ENCODE measurements at regions not wholly inside any gene's neighbourhood (a gene's known extent, or its start where the extent isn't known, plus 50 kb on each side); places are given as distances from the start of the nearest gene placed in this dataset.

DNA sequence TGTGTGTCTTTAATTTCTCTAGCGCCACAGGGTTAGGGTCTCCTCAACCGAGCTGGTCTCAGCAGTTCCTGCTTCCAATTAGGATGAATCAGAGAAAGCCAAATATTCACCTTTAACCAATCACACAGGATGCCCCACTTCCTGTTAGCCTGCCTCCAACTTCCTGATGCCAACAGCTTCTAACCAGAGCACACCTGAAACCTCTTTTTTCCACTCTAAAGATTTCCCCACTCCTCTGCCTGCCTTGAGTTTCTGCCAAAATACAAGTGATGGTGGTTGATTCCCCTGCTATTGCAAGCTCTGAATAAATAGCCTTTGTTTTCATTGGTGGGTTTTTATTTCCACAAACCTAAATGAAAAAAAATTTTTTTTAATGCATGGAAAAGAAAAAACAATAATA lies 144.7 kb upstream of the UST start:
- H3K4me3 ChIP-seq (ENCODE audit: control insufficient read depth, low read depth, low read length): no peak overlapping the region
- no peak for DNase-seq (ENCODE audit: low read depth)
- TF ChIP-seq, protein P1, sequence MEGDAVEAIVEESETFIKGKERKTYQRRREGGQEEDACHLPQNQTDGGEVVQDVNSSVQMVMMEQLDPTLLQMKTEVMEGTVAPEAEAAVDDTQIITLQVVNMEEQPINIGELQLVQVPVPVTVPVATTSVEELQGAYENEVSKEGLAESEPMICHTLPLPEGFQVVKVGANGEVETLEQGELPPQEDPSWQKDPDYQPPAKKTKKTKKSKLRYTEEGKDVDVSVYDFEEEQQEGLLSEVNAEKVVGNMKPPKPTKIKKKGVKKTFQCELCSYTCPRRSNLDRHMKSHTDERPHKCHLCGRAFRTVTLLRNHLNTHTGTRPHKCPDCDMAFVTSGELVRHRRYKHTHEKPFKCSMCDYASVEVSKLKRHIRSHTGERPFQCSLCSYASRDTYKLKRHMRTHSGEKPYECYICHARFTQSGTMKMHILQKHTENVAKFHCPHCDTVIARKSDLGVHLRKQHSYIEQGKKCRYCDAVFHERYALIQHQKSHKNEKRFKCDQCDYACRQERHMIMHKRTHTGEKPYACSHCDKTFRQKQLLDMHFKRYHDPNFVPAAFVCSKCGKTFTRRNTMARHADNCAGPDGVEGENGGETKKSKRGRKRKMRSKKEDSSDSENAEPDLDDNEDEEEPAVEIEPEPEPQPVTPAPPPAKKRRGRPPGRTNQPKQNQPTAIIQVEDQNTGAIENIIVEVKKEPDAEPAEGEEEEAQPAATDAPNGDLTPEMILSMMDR (conservative IDR thresholded peaks at IDR 0.05; ENCODE audit: control insufficient read depth, insufficient read depth, low read depth, low read length): no peak

DNA sequence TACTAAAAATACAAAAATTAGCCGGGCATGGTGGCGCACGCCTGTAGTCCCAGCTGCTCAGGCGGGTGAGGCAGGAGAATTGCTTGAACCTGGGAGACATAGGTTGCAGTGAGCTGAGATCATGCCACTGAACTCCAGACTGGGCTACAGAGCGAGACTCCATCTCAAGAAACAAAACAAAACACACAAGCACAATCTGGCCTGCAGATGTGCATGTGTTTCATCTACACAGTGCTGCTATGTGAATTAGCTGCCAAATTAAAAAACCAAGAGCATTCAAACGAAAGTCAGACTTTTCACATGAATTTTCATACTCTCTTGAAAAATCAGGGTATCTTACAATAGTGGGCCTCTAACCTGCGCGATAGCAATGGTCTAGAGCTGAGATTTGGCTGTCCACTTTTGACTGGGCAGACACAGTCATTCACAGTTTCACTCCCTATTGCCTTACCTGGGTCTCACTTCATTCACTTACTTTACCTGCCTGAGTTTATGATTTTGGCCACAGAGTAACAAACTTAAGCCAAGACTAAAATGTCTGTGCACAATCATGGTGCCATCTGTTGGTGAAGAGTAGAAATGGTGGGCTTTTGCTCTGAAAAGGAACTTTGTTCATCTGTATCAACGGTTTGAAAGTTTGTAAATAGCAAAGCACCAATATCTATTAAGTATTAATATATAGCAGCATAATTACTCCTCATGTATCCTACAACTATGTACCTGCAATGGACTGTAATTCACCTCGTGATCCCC lies 138.5 kb upstream of the UST start:
- TF ChIP-seq, protein P1 (conservative IDR thresholded peaks at IDR 0.05; ENCODE audit: control insufficient read depth, insufficient read depth, low read depth, low read length): peak; percentile 72
- no peak overlapping the region for H3K4me3 ChIP-seq (ENCODE audit: control insufficient read depth, low read depth, low read length)
- peak; percentile 41 for DNase-seq (ENCODE audit: low read depth)

DNA sequence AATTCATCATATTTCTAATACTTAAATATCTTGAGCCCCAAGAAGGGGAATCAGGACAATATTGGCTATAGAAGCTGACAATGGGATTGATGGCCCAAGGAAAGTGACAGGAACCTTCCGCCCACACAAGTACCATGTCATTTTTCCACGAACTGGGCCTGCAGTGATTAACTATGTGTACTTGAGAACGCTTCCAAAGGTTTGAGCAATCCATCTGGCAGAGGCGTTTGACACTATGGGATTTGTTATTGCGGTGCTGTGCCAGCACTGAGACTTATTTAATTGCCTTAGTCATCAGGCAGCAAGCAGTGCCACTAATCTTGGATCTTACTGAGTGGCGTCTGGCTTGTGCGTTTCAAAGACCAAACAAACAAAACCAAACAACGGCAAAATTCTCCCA lies 135.6 kb upstream of the UST start:
- peak; percentile 92 for DNase-seq (ENCODE audit: low read depth)
- no peak overlapping the region for H3K4me3 ChIP-seq (ENCODE audit: control insufficient read depth, low read depth, low read length)
- TF ChIP-seq, protein P1 (conservative IDR thresholded peaks at IDR 0.05; ENCODE audit: control insufficient read depth, insufficient read depth, low read depth, low read length): no peak

DNA sequence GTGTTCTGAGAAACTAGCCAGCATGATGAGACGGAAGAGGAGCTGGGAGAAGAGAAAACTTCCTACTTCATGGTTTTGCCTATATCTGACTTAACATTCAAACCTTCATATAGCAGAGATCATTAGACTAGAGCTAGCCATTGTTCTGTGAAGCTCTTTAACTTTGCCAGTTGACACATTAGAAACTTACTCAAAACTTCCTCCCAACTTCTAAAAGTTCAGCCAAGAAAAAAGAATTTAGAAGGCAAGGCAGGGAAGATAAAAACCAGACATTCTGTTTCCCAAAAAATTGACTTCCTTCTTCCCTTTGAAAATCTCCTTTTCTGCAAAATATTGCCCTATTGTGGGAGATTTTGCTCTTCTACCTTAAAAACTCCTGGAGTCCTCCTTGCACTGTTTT lies 134.8 kb upstream of the UST start:
- no peak for DNase-seq (ENCODE audit: low read depth)
- TF ChIP-seq, protein P1 (conservative IDR thresholded peaks at IDR 0.05; ENCODE audit: control insufficient read depth, insufficient read depth, low read depth, low read length): no peak
- no peak overlapping the region for H3K4me3 ChIP-seq (ENCODE audit: control insufficient read depth, low read depth, low read length)

DNA sequence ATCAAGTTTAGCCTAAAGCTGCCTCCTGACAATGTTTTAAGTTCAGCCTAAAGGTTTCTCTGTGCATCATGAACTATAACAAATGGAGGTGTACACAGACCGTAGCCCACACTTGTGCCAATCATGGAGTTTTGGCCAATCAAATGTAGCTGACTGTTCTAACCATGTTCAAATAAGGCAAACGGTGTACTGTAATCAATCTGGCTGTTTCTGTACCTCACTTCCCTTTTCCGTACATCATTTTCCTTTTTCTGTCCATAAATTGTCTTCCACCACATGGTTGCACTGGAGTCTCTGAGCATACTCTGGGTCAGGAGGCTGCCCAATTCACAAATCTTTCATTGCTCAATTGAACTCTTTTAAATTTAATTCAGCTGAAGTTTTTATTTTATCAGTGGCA lies 132.2 kb upstream of the UST start:
- DNase-seq (ENCODE audit: low read depth): no peak
- H3K4me3 ChIP-seq (ENCODE audit: control insufficient read depth, low read depth, low read length): no peak overlapping the region
- TF ChIP-seq, protein P1 (conservative IDR thresholded peaks at IDR 0.05; ENCODE audit: control insufficient read depth, insufficient read depth, low read depth, low read length): no peak

DNA sequence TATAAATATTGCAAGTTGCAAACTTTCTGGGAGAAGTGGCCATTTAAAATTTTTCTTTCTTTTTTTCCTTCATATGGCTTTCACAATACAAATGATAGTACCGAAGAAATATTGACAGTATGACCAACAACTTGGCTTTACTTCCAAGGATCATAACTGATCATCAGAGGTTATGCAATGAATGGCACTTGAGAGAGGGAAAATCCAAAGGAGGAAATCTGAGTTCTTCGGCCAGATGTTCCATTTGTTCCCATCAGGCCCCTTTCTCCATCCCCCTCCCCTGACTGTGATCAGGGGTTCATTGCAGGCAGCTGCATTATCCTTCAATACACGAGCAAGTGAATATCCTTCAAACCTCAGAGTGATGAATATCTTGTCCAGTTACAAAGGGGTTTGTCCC lies 130.0 kb upstream of the UST start:
- TF ChIP-seq, protein P1 (conservative IDR thresholded peaks at IDR 0.05; ENCODE audit: control insufficient read depth, insufficient read depth, low read depth, low read length): no peak
- DNase-seq (ENCODE audit: low read depth): peak; percentile 84
- no peak overlapping the region for H3K4me3 ChIP-seq (ENCODE audit: control insufficient read depth, low read depth, low read length)

Data from fibroblast of mammary gland (primary cell).